Activated CD4-positive, alpha-beta T cell treated with anti-CD3 and anti-CD28 coated beads, Interleukin-2, amount 10 ng/mL, durations not matched to agents 24 days and 14 days (primary cell): ENCODE measurements at regions not wholly inside any gene's neighbourhood (a gene's known extent, or its start where the extent isn't known, plus 50 kb on each side); places are given as distances from the start of the nearest gene placed in this dataset.

ENCODE experiments used
- DNase-seq: peaks from one replicate; pipeline ENCODE4 v3.0.0; 2022
- H3K27ac Mint-ChIP-seq: one replicate; pipeline ENCODE4 v1.8.0; 2022; ENCODE audit warnings: mild to moderate bottlenecking, mixed read lengths
- H3K27me3 Mint-ChIP-seq: one replicate; pipeline ENCODE4 v1.8.0; 2022; ENCODE audit warnings: mixed read lengths
- H3K36me3 Mint-ChIP-seq: one replicate; pipeline ENCODE4 v1.8.0; 2022; ENCODE audit warnings: low read depth, mild to moderate bottlenecking, mixed read lengths
- H3K4me1 Mint-ChIP-seq: one replicate; pipeline ENCODE4 v1.8.0; 2021; ENCODE audit warnings: mixed read lengths
- H3K4me3 Mint-ChIP-seq: one replicate; pipeline ENCODE4 v1.8.0; 2022; ENCODE audit warnings: mild to moderate bottlenecking, moderate library complexity, mixed read lengths
- H3K9me3 Mint-ChIP-seq: one replicate; pipeline ENCODE4 v1.8.0; 2021; ENCODE audit warnings: mixed read lengths
- intact Hi-C: fragments of 100-400 bp; cut with micrococcal nuclease; formaldehyde crosslinking; loops from one replicate; pipeline ENCODE4 v1.15.1; 2023

DNA sequence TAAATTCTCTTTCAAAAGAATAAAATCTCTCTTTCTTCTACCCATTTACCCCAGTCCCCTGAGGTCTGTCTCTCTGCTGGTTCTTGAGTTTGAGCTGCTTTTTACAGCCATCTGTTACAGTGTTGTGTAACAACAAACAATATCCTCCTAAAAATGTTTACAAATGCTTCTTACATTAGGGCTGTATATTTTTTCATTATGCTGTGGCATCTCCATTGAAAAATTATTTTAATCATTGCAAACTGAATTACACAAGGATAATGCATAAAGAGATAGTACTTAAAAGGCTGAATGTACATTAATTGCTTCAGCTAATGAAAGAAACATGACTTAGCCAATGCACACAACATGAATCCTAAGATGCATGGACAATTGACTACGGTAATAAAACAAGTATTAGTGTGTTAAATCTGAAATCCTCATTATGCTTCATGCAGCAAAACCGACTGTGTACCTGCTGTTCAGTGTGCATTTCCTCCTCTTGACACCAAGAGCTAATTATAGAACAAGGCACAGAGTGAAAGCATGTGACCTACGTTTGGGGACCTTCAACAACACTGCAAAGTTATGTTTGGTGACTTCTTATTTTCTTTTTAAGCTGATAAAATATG lies 181.7 kb upstream of the RHOBTB1 start:
- no peaks in the 10 kb centered on the region for H3K9me3 Mint-ChIP-seq
- H3K4me3 Mint-ChIP-seq: no peak overlapping the region
- H3K4me1 Mint-ChIP-seq: no peaks in the 10 kb centered on the region
- H3K27me3 Mint-ChIP-seq: peaks cover 7% of the 10 kb centered on the region
- intact Hi-C loops: no loop called here
- no peak for DNase-seq
- no peaks in the 10 kb centered on the region for H3K36me3 Mint-ChIP-seq
- H3K27ac Mint-ChIP-seq: no peak overlapping the region

DNA sequence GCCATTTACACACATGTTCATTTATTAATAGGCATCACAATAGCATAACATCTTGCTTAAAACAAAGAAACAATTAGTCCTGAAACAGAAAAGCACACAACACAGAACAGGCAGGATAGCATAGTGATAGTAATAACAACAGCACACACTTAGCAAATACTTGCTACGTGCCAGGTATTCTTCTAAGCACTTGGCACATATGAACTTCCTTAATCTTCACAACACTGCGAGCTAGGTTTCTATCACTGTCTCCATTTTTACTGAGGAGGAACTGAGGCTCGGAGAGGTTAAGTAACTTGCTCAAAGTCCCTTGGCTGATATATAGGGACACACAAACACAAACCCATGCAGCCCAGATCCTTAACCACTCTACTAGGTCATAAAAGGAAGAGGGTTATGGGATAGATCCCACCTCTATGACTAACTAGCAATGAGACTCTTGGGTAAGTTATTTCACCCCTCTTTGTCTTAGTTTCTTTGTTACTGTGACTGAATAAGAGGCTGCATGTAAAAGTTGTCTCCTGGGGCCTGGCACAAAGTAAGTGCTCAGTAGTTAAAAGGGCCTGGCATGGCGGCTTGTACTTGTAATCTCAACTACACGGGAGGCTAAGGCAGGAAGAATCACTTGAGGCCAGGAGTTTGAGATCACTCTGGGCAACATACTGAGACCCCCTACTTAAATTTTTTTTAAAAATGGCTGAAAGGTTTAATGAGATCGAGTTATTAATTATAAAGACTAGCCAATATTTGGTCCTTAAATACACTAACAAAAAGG lies 181.0 kb upstream of the RHOBTB1 start:
- no peak for DNase-seq
- Mint-ChIP-seq H3K27me3 (peaks cover 7% of the 10 kb centered on the region), H3K9me3 (no peaks in the 10 kb centered on the region), H3K27ac (no peak overlapping the region), H3K4me3 (no peak overlapping the region), H3K4me1 (no peaks in the 10 kb centered on the region), H3K36me3 (no peaks in the 10 kb centered on the region)
- intact Hi-C loops: no loop called here

DNA sequence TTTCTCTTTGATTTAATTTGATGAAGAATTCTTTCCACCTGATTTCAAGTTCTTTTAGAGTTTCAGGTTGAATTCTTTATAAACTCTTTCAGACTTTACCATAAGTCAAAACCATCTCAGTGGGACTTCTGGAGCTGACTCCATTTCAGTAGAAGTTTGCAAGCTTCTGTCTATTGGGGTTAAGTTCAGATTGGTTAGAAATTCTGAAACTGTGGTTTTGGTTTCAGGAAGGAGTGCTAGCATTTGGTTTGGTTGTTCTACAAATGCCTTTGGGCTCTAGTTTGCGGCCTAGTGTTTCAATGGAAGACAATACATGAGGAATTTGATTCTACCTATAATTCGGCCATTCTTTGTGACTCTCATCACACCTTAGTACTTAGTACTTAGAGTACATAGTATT lies 176.8 kb upstream of the RHOBTB1 start:
- Mint-ChIP-seq H3K27ac (no peak overlapping the region), H3K9me3 (no peaks in the 10 kb centered on the region), H3K4me3 (no peak overlapping the region), H3K36me3 (no peaks in the 10 kb centered on the region), H3K27me3 (peaks cover 4% of the 10 kb centered on the region), H3K4me1 (no peaks in the 10 kb centered on the region)
- intact Hi-C loops: no loop called here
- DNase-seq: no peak

DNA sequence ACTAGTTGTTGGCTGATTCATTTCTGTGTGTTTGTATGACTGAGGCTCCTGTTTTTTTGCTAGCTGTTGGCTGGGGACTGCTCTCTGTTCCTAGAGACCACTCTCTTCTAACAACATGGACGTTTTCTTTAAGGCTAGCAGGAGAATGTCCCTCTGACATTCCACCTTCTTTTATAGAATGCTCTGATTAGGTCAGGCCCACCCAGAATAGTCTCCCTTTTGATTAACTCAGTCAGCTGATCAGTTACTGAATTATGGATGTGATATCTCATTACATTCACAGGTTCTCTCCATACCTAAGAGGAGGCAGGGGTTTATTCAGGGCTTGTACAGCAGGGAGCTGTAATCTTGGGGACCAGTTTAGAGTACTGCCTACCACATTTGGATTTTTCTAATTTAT lies 175.6 kb upstream of the RHOBTB1 start:
- no peaks in the 10 kb centered on the region for H3K36me3 Mint-ChIP-seq

DNA sequence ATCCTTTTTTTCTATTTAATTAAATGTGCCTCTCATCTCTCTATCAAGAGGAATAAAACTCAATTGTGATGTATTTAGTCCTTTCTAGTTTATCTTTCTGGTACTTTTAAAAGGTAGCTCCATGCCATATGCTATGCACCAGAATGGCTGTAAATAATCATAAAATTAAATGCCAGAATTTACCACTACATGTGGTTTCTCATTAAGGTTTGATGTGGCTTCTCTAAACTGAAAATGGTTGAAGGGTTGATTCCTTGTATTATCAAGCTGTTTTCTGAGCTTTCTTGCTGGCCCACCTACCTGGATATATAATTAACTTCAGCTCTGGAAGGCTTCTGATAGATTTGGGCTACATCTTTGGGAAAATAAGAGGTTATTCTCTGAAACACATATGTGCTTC lies 171.9 kb upstream of the RHOBTB1 start:
- Mint-ChIP-seq H3K36me3 (no peaks in the 10 kb centered on the region), H3K27ac (no peak overlapping the region), H3K9me3 (no peaks in the 10 kb centered on the region), H3K27me3 (peaks cover 7% of the 10 kb centered on the region), H3K4me1 (no peaks in the 10 kb centered on the region), H3K4me3 (no peak overlapping the region)
- no peak for DNase-seq
- intact Hi-C loops: no loop called here

More for the DNA sequence above, 175.6 kb upstream of the RHOBTB1 start:
- Mint-ChIP-seq H3K4me3 (no peak overlapping the region), H3K27me3 (peaks cover 6% of the 10 kb centered on the region), H3K9me3 (no peaks in the 10 kb centered on the region), H3K27ac (no peak overlapping the region), H3K4me1 (no peaks in the 10 kb centered on the region)
- intact Hi-C loops: no loop called here
- no peak for DNase-seq

DNA sequence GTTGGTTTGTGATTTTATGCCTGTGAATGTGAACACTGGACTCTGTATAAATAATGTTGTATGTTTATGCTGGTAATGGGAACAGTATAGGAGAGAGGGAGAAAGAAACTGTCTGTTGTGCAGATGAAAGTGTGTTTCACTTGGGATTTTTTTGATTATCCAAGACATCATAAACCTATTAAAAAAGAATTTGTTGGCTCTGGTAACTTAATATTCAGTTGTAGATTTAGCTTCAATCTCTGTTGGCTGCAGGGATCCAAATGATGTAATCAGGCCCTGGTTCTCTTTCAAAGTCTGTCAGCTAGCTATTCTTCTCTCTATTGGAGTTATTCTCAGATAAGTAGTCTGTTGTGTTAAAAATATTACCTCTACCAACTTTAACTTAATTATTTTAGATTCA lies 168.8 kb upstream of the RHOBTB1 start:
- Mint-ChIP-seq H3K27ac (no peak overlapping the region), H3K27me3 (peaks cover 7% of the 10 kb centered on the region), H3K4me1 (no peaks in the 10 kb centered on the region), H3K36me3 (no peaks in the 10 kb centered on the region), H3K4me3 (no peak overlapping the region), H3K9me3 (no peaks in the 10 kb centered on the region)
- intact Hi-C loops: no loop called here
- no peak for DNase-seq

DNA sequence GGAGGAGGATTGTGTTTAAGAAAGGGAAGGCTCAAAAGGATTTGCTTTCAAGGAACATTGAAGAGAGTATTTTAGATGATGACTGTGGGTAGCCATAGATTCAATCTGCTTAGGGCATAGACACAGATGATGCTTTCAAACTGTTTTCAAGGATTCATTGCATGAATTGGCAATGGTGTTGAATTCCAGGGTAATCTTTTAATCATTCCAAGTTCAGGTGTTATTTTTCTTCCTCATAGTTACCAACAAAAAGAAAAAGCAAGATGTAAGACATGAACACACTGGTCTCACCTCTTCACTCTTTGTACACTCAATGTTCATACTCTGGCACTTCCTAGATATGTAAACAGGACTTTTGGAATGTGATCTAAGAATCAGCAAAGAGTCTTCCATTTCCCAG lies 167.0 kb upstream of the RHOBTB1 start:
- no peaks in the 10 kb centered on the region for H3K4me1 Mint-ChIP-seq
- DNase-seq: no peak
- H3K4me3 Mint-ChIP-seq: no peak overlapping the region
- H3K36me3 Mint-ChIP-seq: no peaks in the 10 kb centered on the region
- H3K27me3 Mint-ChIP-seq: peaks cover 9% of the 10 kb centered on the region
- H3K9me3 Mint-ChIP-seq: no peaks in the 10 kb centered on the region
- no peak overlapping the region for H3K27ac Mint-ChIP-seq
- intact Hi-C loops: no loop called here

DNA sequence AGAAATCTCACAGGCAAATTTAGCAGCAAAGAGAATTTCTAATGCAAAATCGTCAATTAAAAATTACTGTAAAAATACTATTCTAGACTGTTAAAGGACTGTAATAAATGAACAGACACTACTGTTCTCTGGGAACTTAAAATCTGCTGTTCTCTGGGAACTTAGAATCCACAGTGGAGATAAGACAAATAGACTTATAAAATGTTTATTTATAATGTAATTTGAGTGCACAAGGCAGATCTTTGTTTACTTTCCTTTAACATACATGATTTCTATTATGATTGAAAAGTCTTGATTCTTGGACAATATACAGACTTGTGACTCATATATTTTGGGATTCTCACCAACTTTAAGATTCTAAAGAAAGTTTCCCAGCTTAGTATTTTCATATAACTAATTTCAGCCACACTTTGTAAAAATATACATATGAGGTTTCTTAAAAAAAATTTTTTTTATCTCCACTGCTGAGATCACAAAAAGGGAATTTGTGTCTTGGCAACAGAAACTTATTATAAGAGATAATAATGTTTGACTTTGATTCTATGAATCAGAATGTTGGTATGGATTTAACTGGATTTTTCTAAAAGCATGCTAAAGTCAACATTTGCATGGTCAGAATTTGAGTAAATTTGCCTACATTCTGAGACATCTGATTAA lies 166.3 kb upstream of the RHOBTB1 start:
- intact Hi-C loops: no loop called here
- Mint-ChIP-seq H3K9me3 (no peaks in the 10 kb centered on the region), H3K36me3 (no peaks in the 10 kb centered on the region), H3K4me3 (no peak overlapping the region), H3K4me1 (no peaks in the 10 kb centered on the region), H3K27ac (no peak overlapping the region), H3K27me3 (peaks cover 9% of the 10 kb centered on the region)
- no peak for DNase-seq

DNA sequence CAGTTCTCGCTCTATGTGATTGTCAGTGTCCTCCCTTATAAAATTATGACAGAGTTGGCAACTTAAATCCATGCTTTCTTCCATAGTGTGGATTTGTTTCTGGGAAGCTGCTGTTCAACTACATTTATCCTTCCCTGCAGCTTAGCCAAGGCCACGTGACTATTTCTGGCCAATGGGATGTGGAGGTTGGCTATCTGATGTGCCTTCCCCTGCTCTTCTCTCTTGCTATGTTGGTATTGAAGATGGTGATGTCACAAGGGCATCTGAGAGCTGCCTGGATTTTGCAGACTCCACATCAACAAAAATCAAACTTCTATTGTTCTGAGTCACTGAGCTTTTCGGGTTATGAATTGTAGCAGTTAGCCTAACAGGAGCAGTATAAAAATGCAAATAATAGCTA lies 164.9 kb upstream of the RHOBTB1 start:
- DNase-seq: no peak
- Mint-ChIP-seq H3K36me3 (no peaks in the 10 kb centered on the region), H3K27me3 (peaks cover 7% of the 10 kb centered on the region), H3K4me3 (no peak overlapping the region), H3K27ac (no peak overlapping the region), H3K9me3 (no peaks in the 10 kb centered on the region), H3K4me1 (no peaks in the 10 kb centered on the region)
- intact Hi-C loops: no loop called here

DNA sequence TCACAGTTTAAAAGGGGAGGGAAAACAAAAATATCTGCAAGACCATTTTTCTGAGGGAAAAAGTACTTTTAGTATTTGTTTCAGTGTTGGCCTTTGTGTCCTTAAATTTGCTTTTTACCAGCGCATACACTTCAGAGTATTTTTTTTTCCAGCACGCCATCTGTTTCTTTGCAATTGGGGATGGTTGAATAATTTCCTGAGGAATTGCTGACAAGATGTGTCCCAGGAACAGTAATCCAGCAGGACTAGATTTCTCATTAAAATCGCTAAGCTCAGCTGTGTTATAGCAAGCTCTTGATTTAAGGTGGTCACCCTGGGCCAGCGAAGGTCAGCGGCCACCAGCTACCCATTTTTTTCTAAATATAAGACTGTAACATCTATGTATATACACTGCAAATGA lies 156.9 kb upstream of the RHOBTB1 start:
- Mint-ChIP-seq H3K27ac (no peak overlapping the region), H3K27me3 (peaks cover 2% of the 10 kb centered on the region)
- intact Hi-C loops: no loop called here

DNA sequence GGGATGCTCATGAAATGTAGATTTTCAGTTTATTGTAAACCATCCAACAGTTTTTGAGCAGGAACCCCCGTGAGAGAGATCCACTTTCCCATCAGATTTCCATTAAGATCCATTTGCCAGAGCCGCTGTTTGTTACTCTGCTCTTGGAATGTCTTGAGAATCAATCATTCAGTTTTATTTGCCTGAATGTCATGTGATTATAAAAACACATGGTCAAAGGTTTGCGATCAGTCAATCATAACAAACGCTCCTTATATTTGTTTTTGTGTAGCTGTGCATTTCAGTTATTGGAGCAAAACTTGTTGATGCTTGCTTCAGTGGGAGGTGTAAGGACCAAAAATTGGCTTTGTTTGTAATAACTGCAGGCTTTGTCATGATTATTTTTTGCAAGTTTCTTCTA lies 155.8 kb upstream of the RHOBTB1 start:
- H3K4me1 Mint-ChIP-seq: no peaks in the 10 kb centered on the region
- H3K27ac Mint-ChIP-seq: no peak overlapping the region
- no peaks in the 10 kb centered on the region for H3K9me3 Mint-ChIP-seq
- DNase-seq: no peak
- H3K4me3 Mint-ChIP-seq: no peak overlapping the region
- H3K27me3 Mint-ChIP-seq: peaks cover 2% of the 10 kb centered on the region
- H3K36me3 Mint-ChIP-seq: no peaks in the 10 kb centered on the region
- intact Hi-C loops: no loop called here

More for the DNA sequence above, 156.9 kb upstream of the RHOBTB1 start:
- Mint-ChIP-seq H3K9me3 (no peaks in the 10 kb centered on the region), H3K36me3 (no peaks in the 10 kb centered on the region), H3K4me1 (no peaks in the 10 kb centered on the region), H3K4me3 (no peak overlapping the region)
- no peak for DNase-seq

DNA sequence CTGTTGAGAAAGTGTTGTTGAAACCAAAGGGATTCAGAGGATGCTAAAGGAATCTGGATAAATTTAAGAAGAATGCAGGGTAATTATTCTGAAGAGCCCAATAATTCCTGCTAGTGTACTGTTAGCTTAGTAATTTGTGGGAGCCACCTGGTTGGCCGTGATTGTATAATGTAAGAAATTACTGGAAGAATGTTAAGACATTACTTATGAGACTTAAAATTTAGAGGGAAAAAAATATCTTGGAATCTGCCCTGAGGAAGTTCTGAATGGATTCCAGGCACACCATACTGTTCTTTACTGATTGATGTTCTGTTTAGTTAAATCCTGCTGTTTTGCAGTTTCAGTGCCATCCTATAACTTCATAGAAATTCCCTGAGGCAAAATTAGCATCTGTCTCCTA lies 155.0 kb upstream of the RHOBTB1 start:
- Mint-ChIP-seq H3K27me3 (peaks cover 2% of the 10 kb centered on the region), H3K36me3 (no peaks in the 10 kb centered on the region), H3K4me3 (no peak overlapping the region), H3K9me3 (no peaks in the 10 kb centered on the region), H3K27ac (no peak overlapping the region), H3K4me1 (no peaks in the 10 kb centered on the region)
- intact Hi-C loops: no loop called here
- no peak for DNase-seq

DNA sequence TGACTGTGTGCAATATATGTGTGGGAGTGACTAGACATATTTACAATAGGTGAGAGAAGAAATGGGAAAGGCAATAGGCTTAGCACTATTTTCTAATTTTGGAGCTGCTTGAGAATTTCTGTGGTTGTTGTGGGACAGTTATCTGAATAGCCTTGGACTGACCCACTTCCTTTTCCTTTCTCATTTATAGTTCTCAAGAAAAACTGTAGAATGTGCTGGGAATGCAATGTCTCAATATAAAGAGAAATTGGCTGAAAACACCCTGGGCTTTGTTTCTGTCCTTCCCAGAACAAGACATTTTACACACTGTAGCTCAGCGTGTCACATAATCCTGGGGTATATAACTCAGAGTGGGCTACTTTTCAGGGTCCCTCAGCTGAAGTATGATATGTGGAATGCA lies 153.0 kb upstream of the RHOBTB1 start:
- no peak overlapping the region for H3K4me3 Mint-ChIP-seq
- no peaks in the 10 kb centered on the region for H3K4me1 Mint-ChIP-seq
- no peak overlapping the region for H3K27ac Mint-ChIP-seq
- intact Hi-C loops: no loop called here
- H3K36me3 Mint-ChIP-seq: no peaks in the 10 kb centered on the region
- DNase-seq: no peak
- no peaks in the 10 kb centered on the region for H3K9me3 Mint-ChIP-seq
- H3K27me3 Mint-ChIP-seq: peaks cover 2% of the 10 kb centered on the region

DNA sequence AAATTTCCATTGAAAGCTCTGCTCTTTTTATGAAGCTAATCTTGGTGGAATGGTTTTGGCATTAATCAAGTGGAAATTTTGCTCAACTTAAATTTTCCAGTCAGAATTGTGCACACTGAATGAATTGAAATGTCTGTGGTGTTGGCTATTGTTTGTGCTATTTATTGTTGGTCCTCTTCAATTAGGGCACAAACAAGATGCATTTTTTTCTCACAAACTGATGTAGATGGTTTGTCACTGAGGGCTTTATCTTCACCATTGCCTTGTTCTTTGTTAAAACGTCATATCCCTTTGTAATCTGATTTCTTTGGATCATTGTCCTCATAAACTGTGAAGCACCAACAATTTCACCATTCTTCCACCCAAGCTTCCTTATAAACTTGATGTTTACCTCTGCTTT lies 152.1 kb upstream of the RHOBTB1 start:
- Mint-ChIP-seq H3K4me1 (no peaks in the 10 kb centered on the region), H3K27ac (no peak overlapping the region), H3K36me3 (no peaks in the 10 kb centered on the region), H3K4me3 (no peak overlapping the region), H3K27me3 (peaks cover 2% of the 10 kb centered on the region), H3K9me3 (no peaks in the 10 kb centered on the region)
- DNase-seq: no peak
- intact Hi-C loops: no loop called here
